ENCODE measurements at regions not wholly inside any gene's neighbourhood (a gene's known extent, or its start where the extent isn't known, plus 50 kb on each side); places are given as distances from the start of the nearest gene placed in this dataset.
"Not testable (repeated sequence)": the region's sequence is repeated elsewhere in the genome, so short reads cannot be mapped to it uniquely, and the experiment has no call there.

- TF ChIP-seq EZH2 (IDR thresholded peaks at IDR 0.05; ENCODE audit: borderline replicate concordance, insufficient read depth, low read length, poor library complexity, severe bottlenecking); POLR2AphosphoS5 (IDR thresholded peaks at IDR 0.05); SMC3 (conservative IDR thresholded peaks at IDR 0.05; ENCODE audit: poor library complexity); REST (IDR thresholded peaks at IDR 0.05; ENCODE audit: borderline replicate concordance); EP300 (conservative IDR thresholded peaks at IDR 0.05; ENCODE audit: poor library complexity, severe bottlenecking); RAD21 (conservative IDR thresholded peaks at IDR 0.05); MXI1 (conservative IDR thresholded peaks at IDR 0.05; ENCODE audit: poor library complexity, severe bottlenecking): not testable (repeated sequence)
- TF ChIP-seq, protein P1, sequence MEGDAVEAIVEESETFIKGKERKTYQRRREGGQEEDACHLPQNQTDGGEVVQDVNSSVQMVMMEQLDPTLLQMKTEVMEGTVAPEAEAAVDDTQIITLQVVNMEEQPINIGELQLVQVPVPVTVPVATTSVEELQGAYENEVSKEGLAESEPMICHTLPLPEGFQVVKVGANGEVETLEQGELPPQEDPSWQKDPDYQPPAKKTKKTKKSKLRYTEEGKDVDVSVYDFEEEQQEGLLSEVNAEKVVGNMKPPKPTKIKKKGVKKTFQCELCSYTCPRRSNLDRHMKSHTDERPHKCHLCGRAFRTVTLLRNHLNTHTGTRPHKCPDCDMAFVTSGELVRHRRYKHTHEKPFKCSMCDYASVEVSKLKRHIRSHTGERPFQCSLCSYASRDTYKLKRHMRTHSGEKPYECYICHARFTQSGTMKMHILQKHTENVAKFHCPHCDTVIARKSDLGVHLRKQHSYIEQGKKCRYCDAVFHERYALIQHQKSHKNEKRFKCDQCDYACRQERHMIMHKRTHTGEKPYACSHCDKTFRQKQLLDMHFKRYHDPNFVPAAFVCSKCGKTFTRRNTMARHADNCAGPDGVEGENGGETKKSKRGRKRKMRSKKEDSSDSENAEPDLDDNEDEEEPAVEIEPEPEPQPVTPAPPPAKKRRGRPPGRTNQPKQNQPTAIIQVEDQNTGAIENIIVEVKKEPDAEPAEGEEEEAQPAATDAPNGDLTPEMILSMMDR (IDR thresholded peaks at IDR 0.05; ENCODE audit: poor library complexity, severe bottlenecking), result not testable (repeated sequence)
These were observed 186.8 kb upstream of the SPATA31A3 start for GRCh38 chr9:67179185-67179584.
